KBM-7 (cell line): ENCODE measurements at regions not wholly inside any gene's neighbourhood (a gene's known extent, or its start where the extent isn't known, plus 50 kb on each side); places are given as distances from the start of the nearest gene placed in this dataset.

Experiments used
- DNase-seq: peaks from one replicate; pipeline ENCODE4 v3.0.0-alpha.2; 2015
- in situ Hi-C: fragments of 300-500 bp; cut with MboI; formaldehyde crosslinking; loops from 2 replicates; pipeline ENCODE4 v1.14.3; 2020; ENCODE audit warnings: low sequenced_read_pairs, low pct_unique_long_range_greater_than_20kb, mixed read lengths

DNA sequence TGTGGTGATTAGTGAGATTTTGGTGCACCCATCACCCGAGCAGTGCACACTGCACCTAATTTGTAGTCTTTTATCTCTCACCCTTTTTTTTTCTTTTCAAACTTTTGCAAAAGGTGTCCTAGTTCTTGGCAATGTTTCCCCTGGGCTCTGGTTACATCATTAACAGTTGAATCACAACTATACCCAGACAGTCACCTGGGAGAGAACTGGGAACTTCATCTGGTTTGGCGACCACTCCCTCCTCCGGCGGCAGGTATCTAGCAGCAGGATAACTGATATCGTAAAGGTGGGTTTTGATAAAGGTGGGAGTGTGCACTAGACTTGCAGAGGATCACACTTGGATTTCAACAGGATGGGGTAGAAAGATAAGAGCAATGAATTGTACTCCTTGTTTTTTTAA, 140.5 kb downstream of the CHIC2 start:
- in situ Hi-C loops: no loop called here
- DNase-seq: no peak

DNA sequence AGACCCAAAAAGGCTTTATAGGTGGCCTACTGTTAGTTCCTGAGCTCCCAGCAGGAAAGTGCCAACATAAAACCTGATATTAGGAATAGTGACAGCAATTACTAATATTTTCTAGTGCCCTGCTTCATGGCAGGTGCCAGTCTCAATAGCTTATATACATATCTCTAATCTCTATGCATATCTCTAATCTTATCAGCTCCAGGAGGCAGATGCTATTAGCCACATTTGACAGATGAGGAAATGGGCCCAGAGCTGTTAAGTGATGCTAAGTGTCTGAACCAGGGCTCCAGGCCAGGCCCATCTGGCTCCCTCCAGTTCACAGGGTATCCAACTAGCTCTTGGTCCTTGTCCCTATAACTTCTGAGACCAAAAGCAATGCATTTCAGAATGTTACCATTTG, 142.5 kb downstream of the CHIC2 start:
- in situ Hi-C loops: no loop called here
- DNase-seq: no peak

- in situ Hi-C loops: no loop called here
- DNase-seq: no peak
Measured at GRCh38 chr4:53920883-53921282, 143.5 kb downstream of the CHIC2 start.

DNA sequence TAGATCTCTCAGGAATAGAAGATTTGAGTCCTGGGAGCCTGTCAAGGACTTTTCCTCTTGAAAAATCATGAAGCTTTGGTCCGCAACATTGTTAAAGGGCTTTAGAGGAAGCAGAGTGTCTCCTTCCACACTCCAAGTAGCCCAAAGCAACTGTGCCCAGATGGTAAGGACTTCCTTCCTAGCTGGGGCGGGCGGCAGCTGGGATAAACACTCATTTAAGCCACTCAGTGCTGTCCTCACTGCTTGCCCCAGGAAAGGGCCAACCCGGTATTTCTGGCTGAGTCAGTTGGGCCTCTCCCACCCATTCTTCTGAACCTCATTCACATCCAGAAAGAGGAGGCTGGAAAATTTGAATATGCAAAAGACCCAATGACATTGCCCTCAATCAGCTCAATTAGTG, 144.3 kb downstream of the CHIC2 start:
- in situ Hi-C loops: no loop called here

DNA sequence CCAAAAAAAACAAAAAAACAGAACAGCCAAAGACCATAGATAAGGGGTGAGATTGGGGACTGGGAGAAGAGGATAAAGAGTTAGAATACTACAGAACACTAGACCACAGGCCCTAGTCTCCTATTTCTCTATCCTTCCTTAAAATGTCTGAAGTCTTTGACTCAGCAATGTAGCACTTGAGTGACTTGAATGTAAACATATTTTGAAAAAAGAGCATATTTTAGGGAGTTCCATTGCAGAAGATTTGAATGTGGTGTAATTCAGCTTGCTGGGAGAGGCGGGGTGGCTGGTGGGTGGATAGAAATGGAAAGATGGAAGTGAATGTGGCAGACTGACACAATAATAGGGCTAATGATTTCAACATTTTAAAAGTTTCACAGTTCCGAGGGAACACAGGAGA, 144.9 kb downstream of the CHIC2 start:
- no peak for DNase-seq
- in situ Hi-C loops: loop anchor here (10.0 kb wide), 1 partner anchor 305 kb away; the partner anchor contains the start of gene PDGFRA

More for the DNA sequence above, 144.3 kb downstream of the CHIC2 start:
- no peak for DNase-seq

DNA sequence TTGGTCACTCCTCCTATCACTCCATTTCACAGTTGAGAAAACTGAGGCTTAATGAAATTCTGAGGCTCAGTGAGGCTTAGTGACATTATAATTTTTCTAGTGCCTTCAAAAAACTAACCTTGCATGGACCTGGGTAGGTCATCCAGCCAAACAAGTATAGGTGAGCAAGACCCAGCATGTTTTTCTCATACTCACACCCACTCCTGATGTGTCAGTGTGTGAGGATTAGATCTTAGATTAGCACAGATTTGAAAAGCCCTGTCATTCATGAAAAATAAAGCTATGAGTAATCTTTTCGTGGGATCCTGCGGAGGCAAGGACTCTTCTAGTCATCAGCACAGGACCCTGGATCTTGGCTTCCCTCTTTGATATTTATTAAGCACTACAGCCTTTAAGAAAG, 146.7 kb downstream of the CHIC2 start:
- DNase-seq: no peak
- in situ Hi-C loops: loop anchor here (10.0 kb wide), 1 partner anchor 307 kb away; the partner anchor contains the start of gene PDGFRA

GRCh38 chr4:53916431-53916889, 147.9 kb downstream of the CHIC2 start:
- in situ Hi-C loops: loop anchor here (10.0 kb wide), 1 partner anchor 308 kb away; the partner anchor contains the start of gene PDGFRA
- DNase-seq: no peak

- DNase-seq: no peak
- in situ Hi-C loops: loop anchor here (10.0 kb wide), 1 partner anchor 310 kb away; the partner anchor contains the start of gene PDGFRA
Measured at GRCh38 chr4:53914313-53915016, 149.9 kb downstream of the CHIC2 start.

DNA sequence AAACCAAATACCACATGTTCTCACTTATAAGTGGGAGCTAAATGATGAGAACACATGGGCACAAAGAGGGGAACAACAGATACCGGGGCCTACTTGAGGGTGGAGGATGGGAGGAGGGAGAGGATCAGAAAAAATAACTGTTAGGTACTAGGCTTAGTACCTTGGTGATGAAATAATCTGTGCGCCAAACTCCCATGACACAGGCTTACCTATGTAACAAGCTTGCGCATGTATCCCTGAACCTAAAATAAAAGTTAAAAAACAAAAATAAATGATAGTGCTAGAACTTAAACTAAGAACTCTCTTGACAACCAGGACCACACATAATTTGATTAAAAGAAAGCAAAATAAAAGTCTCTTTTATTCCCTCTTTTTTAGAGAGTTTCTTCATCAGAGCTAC, 150.6 kb downstream of the CHIC2 start:
- DNase-seq: no peak
- in situ Hi-C loops: loop anchor here (10.0 kb wide), 1 partner anchor 311 kb away; the partner anchor contains the start of gene PDGFRA

DNA sequence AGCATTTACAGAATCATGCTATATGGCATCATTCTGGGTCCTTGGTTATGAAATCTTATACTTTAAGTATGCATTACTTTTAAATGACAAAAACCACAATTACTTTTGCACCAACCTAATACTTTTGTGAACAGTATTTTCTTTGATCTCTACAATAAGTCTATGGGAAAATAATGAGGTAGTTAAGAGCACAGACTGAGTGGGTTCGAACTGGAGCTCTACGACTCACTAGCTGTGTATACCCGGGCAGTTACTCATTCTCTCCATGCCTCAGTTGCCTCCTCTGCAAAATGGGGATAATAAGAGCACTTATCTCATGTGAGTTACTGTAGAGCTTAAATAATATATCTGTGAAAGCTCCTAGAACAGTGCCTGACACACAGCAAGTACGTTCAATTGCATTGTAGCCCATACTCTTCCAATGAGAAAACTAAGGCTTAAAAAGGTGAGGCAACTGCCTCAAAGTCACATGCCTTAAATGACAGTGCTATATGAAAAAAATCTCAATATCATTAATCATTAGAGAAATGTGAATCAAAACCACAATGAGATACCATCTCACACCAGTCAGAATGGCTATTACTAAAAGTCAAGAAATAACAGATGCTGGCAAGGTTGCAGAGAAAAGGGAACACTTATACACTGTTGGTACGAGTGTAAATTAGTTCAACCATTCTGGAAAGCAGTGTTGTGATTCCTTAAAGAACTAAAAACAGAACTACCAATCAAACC, 151.5 kb downstream of the CHIC2 start:
- in situ Hi-C loops: loop anchor here (10.0 kb wide), 1 partner anchor 312 kb away; the partner anchor contains the start of gene PDGFRA
- no peak for DNase-seq

DNA sequence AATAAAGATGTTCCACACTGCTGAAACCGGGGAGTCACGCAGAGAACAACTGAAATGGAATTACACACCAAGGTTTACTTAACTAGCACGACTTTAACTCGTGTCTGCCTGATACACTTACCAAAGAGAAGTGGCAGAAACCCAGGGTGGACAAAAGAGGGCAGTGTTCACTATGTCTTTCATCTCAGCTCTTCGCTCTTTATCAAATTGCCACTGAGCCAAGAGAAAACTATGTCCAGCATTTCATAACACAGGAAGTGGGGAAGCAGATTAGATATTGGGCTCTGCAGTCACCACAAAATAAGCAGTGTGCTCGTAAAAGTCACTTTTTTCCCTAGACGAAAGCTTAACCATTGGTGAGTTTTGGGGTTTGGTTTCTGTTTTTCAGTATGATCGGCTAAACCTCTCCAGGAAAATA, 155.7 kb downstream of the CHIC2 start:
- in situ Hi-C loops: no loop called here
- peak; percentile 84 for DNase-seq

DNA sequence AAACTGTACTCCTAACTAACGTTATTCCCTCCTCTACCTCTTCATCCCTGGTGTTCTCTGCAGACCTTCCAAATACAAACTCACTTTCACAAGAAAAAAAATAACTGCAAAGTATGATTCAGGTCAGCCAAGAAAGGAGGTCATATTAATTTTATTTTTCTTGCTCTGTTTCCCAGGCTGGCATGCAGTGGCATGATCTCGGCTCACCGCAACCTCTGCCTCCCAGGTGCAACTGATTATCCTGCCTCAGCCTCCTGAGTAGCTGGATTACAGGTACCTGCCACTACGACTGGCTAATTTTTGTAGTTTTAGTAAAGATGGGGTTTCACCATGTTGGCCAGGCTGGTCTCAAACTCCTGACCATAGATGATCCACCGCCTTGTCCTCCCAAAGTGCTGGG, 156.6 kb downstream of the CHIC2 start:
- in situ Hi-C loops: no loop called here
- no peak for DNase-seq

GRCh38 chr4:53906606-53907190, 157.7 kb downstream of the CHIC2 start:
- no peak for DNase-seq
- in situ Hi-C loops: no loop called here

GRCh38 chr4:53905941-53906377, 158.4 kb downstream of the CHIC2 start:
- peak; percentile 65 for DNase-seq
- in situ Hi-C loops: no loop called here

- in situ Hi-C loops: no loop called here
- no peak for DNase-seq
Measured at GRCh38 chr4:53905276-53905940, 159.0 kb downstream of the CHIC2 start.

- no peak for DNase-seq
- in situ Hi-C loops: no loop called here
Measured at GRCh38 chr4:53902786-53903185, 161.6 kb downstream of the CHIC2 start.

DNA sequence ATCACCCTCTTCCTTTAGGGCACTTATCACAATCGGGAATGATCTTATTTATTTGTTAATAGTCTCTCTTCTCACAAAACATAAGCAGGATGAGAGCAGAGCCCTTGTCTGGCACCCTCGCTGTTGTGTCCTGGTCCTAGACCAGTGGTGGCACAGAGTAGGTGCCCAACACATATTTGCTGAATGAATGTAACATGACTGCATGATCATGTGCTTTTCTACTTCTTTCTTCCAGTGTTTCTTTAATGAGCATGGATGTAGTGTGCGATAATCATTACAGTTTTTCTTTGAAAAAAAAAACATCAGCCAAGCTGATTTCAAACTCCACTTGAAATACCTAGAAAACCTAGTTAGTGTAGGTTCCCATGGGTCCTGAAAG, 164.1 kb downstream of the CHIC2 start:
- in situ Hi-C loops: no loop called here
- no peak for DNase-seq

GRCh38 chr4:53899586-53900270, 164.7 kb downstream of the CHIC2 start:
- DNase-seq: no peak
- in situ Hi-C loops: loop anchor here (25.0 kb wide), 1 partner anchor 887 kb away; no protein-coding TSS in a partner anchor

DNA sequence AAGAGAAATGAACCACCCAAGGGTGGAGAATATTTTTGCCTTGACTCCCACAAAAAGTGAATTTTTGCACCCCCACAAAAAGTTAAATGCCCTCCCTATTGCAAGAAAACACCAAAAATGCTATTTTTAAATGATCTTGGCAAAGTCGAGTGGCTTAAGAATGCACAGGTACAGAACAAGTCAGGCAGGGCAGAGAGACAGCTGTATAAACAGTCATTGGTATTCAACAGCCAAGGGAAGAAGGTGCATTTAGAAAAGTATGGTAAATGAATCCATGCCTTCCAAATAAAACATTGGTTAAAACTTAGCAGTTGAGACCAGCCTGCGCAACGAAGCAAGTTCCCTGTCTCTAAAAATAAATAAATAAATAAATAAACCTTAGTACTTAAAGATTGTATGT, 169.3 kb downstream of the CHIC2 start:
- DNase-seq: no peak
- in situ Hi-C loops: loop anchor here (25.0 kb wide), 1 partner anchor 883 kb away; no protein-coding TSS in a partner anchor
